Spleen (tissue), 11 donors: ENCODE measurements at regions not wholly inside any gene's neighbourhood (a gene's known extent, or its start where the extent isn't known, plus 50 kb on each side); places are given as distances from the start of the nearest gene placed in this dataset.

Source experiments
- DNase-seq: peaks from one replicate; pipeline ENCODE4 v3.0.0-alpha.2; 2020
- H3K27ac ChIP-seq, 8 donors: fragments of 200-600 bp; sonication (generic) in 7 of 8; 1 replicate in 4 of 8; 2 replicates in 4 of 8; pipeline versions ENCODE4 v1.5.0 to v1.8.0; 2016 to 2021; ENCODE audit warnings: inconsistent platforms in 4 of 8, mild to moderate bottlenecking in 4 of 8, moderate library complexity in 1 of 8
- H3K27me3 ChIP-seq, 7 donors: fragments of 200-600 bp; sonication (generic) in 6 of 7; replicated peaks in 1 of 7; 1 replicate in 4 of 7; 2 replicates in 3 of 7; pipeline versions ENCODE4 v1.5.0 to v1.8.0; 2016 to 2021; ENCODE audit warnings: inconsistent platforms in 3 of 7, mild to moderate bottlenecking in 1 of 7
- H3K36me3 ChIP-seq, 6 donors: fragments of 200-600 bp; sonication (generic) in 5 of 6; 1 replicate in 4 of 6; 2 replicates in 2 of 6; pipeline versions ENCODE4 v1.5.0 to v1.8.0; 2016 to 2021; ENCODE audit warnings: inconsistent platforms in 2 of 6
- H3K4me1 ChIP-seq, 6 donors: fragments of 200-600 bp; sonication (generic) in 5 of 6; 1 replicate in 3 of 6; 2 replicates in 3 of 6; pipeline versions ENCODE4 v1.5.0 to v1.8.0; 2016 to 2021; ENCODE audit warnings: inconsistent platforms in 3 of 6
- H3K4me3 ChIP-seq, 8 donors: fragments of 200-600 bp; sonication (generic) in 7 of 8; 1 replicate in 4 of 8; 2 replicates in 4 of 8; pipeline versions ENCODE4 v1.5.0 to v1.8.0; 2016 to 2021; ENCODE audit warnings: inconsistent platforms in 4 of 8, mild to moderate bottlenecking in 4 of 8, moderate library complexity in 2 of 8
- H3K9me3 ChIP-seq, 8 donors: fragments of 200-600 bp; sonication (generic) in 7 of 8; 1 replicate in 4 of 8; 2 replicates in 4 of 8; pipeline versions ENCODE4 v1.5.0 to v1.8.0; 2016 to 2021; ENCODE audit warnings: inconsistent platforms in 4 of 8
- CTCF ChIP-seq, 11 experiments: fragments of 200-600 bp in 7 of 11; fragments of 450-650 bp in 4 of 11; sonication (generic) in 4 of 11; IDR thresholded peaks in 8 of 11; conservative IDR thresholded peaks in 3 of 11; 1 replicate in 7 of 11; 2 replicates in 4 of 11; pipeline versions ENCODE4 v1.4.0 to v1.8.0; 2016 to 2021; ENCODE audit warnings: antibody characterized with exemption in 11 of 11, inconsistent platforms in 4 of 11, mild to moderate bottlenecking in 1 of 11
- POLR2A ChIP-seq, 3 donors: fragments of 450-650 bp; IDR thresholded peaks; one replicate each; pipeline ENCODE4 v1.5.1; 2017; ENCODE audit warnings: antibody characterized with exemption in 3 of 3, mild to moderate bottlenecking in 1 of 3
- POLR2AphosphoS5 ChIP-seq, 3 donors: sonication (generic); formaldehyde crosslinking; IDR thresholded peaks; one replicate each; pipeline ENCODE4 v1.5.1; 2017; ENCODE audit warnings: antibody characterized with exemption in 3 of 3
- WGBS, 5 donors: extraction: QIAGEN DNeasy Blood & Tissue Kit in 3 of 5; methylation state at CpG; one replicate each; pipeline versions ENCODE4 v1.1.5 to v1.1.7; 2013 to 2018; 5-methylcytosine and 5-hydroxymethylcytosine counted together
- intact Hi-C: fragments of 100-400 bp; cut with DNase I; formaldehyde crosslinking; loops from one replicate; pipeline ENCODE4 v1.15.0; 2023; ENCODE audit warnings: low total_unique reads
- donor health status: healthy with polysubstance abuse.
- donor health status: DM: no; HTN: no; CAD: no; lungs with moderate emphysema.
- donor health status: DM: no; HTN: no; CAD: no.
- donor health status: Bipolar disorder and iron deficiency.
- donor health status: healthy.
- donor health status: DM: no; HTN: no; CAD: no.
- donor health status: DM: yes; HTN: yes; CAD: no.

DNA sequence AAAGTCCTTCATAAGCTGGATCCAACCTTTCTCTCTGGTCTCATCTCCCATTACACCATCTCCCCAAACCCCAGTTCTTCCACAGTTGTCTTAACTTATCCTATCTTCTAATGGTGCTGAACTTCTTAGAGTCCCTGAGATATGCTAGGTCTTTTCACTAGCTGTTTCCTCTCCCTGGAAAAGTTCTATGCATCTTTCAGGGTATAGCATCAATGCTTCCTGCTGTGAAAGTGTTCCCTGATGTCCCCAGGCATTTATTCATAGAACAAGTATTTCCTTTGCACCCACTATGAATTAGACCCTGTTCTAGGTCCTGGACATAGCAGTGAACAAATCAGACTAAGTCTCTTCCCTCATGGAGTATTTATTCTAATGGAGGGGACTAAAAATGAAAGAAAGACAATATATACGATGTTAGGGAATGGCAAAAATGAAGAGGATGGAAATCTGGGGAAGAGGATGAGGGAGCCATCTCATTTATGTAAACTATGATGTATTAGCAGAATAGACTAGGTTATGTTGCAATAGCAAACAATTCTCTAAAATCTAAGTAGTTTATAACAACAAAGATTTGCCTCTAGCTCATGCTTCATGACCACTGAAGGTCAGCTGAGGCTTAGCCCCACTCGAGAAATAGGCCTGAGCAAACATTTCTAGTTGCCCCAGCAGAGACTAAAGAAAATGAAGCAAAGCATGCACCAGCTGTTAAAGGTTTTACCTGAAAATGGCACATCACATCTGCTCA, 120.0 kb downstream of the CYSLTR2 start:
- DNase-seq, result no peak
- TF ChIP-seq POLR2A (IDR thresholded peaks at IDR 0.05) (no peak), CTCF (IDR thresholded peaks at IDR 0.05 in 8 of 11, conservative IDR thresholded peaks at IDR 0.05 in 3 of 11) (no peak), POLR2AphosphoS5 (IDR thresholded peaks at IDR 0.05) (no peak)
- Histone ChIP-seq H3K4me3 (no peak overlapping the region), H3K9me3 (no peaks in the 10 kb centered on the region), H3K27me3 (no peaks in the 10 kb centered on the region), H3K36me3 (no peaks in the 10 kb centered on the region), H3K27ac (no peak overlapping the region), H3K4me1 (peaks cover 0 to 7% (median 0%) of the 10 kb centered on the region in 6 donors)
- intact Hi-C loops, result loop anchor here (5.0 kb wide), 1 partner anchor 176 kb away; no protein-coding TSS in a partner anchor
- 63 to 80% (median 75%) methylated on average over 2 of the region's 2 CpGs for WGBS, 5 donors

GRCh38 chr13:48775285-48775684, 121.6 kb downstream of the CYSLTR2 start:
- Histone ChIP-seq H3K27me3 (no peaks in the 10 kb centered on the region), H3K9me3 (peaks cover 3 to 15% (median 10%) of the 10 kb centered on the region in 8 donors), H3K4me1 (no peaks in the 10 kb centered on the region), H3K4me3 (no peak overlapping the region), H3K36me3 (no peaks in the 10 kb centered on the region), H3K27ac (no peak overlapping the region)
- 91 to 98% (median 94%) methylated on average over 2 of the region's 2 CpGs for WGBS, 5 donors
- TF ChIP-seq POLR2AphosphoS5 (IDR thresholded peaks at IDR 0.05) (no peak), CTCF (IDR thresholded peaks at IDR 0.05 in 8 of 11, conservative IDR thresholded peaks at IDR 0.05 in 3 of 11) (no peak), POLR2A (IDR thresholded peaks at IDR 0.05) (no peak)
- DNase-seq, result no peak
- intact Hi-C loops, result no loop called here

DNA sequence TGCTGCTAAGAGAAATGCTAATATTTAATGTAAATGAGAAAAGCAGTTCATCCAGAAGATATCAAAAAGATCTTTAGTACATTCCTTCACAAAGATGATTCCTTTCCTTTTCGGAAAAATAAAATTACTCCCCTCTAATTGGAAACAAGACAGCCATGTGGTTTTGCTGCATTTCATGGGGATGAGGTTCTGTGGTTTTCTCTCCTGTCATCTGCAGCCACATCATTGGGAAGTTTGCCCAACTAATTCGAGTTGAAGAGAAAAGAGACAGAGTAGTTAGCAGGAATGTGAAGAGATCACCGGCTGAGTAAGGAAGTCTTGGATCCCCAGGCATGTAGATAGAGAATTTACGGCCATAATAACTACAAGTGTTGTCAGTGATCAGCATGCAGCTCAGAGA, 122.1 kb downstream of the CYSLTR2 start:
- TF ChIP-seq CTCF (IDR thresholded peaks at IDR 0.05 in 8 of 11, conservative IDR thresholded peaks at IDR 0.05 in 3 of 11) (no peak), POLR2AphosphoS5 (IDR thresholded peaks at IDR 0.05) (no peak), POLR2A (IDR thresholded peaks at IDR 0.05) (no peak)
- Histone ChIP-seq H3K27me3 (no peaks in the 10 kb centered on the region), H3K36me3 (no peaks in the 10 kb centered on the region), H3K27ac (no peak overlapping the region), H3K4me1 (no peaks in the 10 kb centered on the region), H3K4me3 (no peak overlapping the region), H3K9me3 (peaks cover 6 to 20% (median 16%) of the 10 kb centered on the region in 8 donors)
- 58 to 69% (median 61%) methylated on average over 4 of the region's 4 CpGs for WGBS, 5 donors
- intact Hi-C loops, result no loop called here
- DNase-seq, result no peak

DNA sequence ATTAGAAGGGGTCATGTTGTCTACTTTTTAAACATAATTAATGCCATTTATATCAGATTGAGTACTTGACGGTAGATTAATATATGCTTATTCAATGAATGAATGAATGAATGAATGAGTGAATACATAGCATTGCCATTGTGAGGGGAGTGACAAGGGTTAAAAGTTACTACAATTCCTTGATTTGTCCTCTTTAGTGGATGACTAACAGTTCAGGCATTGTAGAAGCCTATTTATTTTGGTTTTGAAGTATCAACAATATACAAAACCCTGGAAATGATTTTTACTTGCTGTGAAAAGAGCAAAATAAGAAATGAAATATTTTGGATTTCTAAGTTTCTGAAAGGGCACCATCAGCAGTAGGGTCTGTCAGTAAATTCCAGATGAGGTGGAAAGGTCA, 122.7 kb downstream of the CYSLTR2 start:
- no peaks in the 10 kb centered on the region for H3K36me3 ChIP-seq
- no peak for DNase-seq
- TF ChIP-seq POLR2AphosphoS5 (IDR thresholded peaks at IDR 0.05) (no peak), CTCF (IDR thresholded peaks at IDR 0.05 in 8 of 11, conservative IDR thresholded peaks at IDR 0.05 in 3 of 11) (no peak), POLR2A (IDR thresholded peaks at IDR 0.05) (no peak)
- 94 to 100% (median 98%) methylated on average over 1 of the region's 1 CpG for WGBS, 5 donors
- intact Hi-C loops, result no loop called here
- H3K27ac ChIP-seq, result no peak overlapping the region
- H3K4me1 ChIP-seq, result no peaks in the 10 kb centered on the region
- H3K4me3 ChIP-seq, result no peak overlapping the region
- H3K27me3 ChIP-seq, result no peaks in the 10 kb centered on the region
- H3K9me3 ChIP-seq, result peaks cover 7 to 26% (median 22%) of the 10 kb centered on the region in 8 donors
